ENCODE measurements at regions not wholly inside any gene's neighbourhood (a gene's known extent, or its start where the extent isn't known, plus 50 kb on each side); places are given as distances from the start of the nearest gene placed in this dataset.

DNA sequence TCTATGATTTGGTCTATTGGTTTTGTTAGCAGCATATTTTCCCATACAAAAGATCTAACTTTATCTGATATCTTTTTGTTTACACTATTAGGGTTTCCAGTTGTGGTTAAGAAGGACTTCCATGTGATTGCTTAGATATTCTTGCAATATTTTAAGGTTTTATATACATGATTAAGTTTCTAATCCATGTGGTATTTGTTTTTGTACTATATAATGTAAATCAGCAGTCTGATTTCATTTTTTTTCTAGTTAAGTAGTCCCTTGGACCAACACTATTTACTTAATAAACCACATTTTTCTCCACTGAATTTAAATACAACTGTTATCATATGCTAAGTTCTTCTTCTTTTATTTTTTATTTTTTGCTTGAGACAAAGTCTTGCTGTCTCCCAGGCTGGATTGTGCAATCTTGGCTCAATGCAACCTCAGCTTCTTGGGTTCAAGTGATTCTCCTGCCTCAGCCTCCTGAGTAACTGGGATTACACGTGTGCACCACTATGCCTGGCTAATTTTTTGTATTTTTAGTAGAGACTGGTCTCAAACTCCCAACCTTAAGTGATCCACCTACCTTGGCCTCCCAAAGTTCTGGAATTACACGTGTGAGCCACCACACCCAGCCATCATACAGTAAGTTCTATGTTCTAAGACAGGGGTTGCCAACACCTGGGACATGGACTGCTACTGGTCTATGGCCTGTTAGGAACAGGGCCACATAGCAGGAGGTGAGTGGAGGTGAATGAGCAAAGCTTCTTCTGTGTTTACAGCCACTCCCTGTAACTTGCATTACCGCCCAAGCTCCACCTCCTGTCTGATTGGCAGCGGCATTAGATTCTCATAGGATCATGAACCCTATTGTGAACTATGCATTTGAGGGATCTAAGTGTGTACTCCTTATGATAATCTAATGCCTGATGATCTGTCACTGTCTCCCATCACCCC lies 58.5 kb upstream of the RAB27B start:
- no peak for DNase-seq (ENCODE audit: low spot score)

DNA sequence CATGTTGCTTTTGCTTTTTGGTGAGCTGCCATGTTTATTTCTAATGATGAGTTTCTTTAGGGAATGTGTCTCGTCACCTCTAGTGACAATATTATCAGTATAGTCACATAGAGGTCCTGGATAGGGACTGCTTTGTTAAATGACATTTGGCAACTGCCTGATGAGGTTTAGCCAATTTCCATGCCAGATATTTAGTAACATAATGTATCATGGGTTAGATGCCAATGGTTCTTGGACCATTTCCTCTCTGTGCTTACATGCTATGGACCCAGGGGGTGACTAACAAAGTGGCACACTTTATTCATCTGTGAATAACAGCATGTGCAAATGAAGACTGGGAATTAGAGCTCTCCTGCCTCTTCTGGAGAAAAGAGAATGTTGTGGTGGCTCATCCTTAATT lies 56.2 kb upstream of the RAB27B start:
- no peak for DNase-seq (ENCODE audit: low spot score)

DNA sequence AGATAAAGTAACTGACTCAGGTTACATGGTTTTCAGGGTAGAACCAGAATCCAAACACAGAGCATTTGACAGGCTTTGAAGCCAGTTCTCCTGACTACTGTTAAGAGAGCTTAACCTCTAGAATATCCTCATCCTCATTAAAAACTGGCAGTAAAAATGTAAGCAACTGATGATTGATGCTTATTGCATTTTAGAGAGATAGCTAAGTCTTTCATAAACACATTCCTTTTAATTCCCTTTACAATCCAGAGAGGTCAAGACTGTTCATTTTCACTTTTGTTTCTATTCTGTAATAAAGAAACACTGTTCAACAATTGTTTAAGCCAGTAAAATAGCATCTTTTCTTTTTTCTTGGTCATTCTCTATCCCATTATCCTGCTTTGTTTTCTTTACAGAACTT lies 53.9 kb upstream of the RAB27B start:
- no peak for DNase-seq (ENCODE audit: low spot score)

DNA sequence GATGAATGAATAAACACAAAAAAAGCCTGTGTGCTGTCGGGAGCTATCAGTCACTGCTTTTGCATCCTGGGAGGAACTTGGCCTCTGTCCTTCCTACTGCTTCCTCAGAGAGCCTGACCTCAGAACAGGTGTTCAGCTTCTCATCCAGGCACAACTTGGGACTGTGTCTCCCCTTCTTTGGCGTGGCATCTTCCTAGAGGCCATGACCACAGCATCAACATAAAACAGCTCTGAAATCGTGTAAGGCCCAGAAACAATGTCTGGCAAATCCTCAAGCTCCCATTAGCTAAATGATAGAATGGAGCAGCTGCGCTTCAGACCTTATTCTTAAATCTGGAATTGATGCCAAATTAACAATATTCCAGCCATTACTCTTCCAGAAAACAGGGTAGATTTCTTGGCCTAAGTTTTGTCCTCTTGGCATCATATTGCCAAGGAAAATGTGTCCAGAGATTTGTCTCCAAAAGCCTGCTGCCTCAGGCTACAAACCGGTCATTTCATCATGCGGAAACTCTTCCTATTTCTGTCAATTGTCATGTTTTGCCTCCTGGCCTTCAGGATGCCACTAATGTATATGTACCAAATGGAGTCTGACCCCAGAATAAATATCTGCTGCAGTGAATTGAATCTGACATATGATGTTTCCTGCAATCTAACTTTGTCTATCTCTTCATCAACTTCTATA lies 53.2 kb upstream of the RAB27B start:
- no peak for DNase-seq (ENCODE audit: low spot score)

DNA sequence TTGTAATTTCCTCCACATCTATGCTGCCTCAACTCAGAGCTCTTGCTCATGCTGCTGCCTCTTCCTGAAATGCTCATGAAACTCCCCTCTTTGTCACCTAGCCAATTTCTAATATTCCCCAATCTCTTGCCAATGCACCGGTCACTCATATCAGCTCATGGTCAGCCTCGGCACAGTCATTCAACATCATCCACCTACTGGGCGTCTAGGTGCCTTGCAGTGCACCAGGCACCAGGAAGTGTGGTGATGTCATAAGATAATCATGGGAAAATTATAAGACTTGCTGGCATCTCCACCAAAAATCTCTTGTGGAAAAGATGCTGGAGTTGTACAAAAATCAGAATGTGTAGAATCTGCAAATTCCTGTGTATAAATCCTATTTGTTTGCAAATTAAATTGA lies 52.6 kb upstream of the RAB27B start:
- DNase-seq (ENCODE audit: low spot score) = peak; percentile 41

DNA sequence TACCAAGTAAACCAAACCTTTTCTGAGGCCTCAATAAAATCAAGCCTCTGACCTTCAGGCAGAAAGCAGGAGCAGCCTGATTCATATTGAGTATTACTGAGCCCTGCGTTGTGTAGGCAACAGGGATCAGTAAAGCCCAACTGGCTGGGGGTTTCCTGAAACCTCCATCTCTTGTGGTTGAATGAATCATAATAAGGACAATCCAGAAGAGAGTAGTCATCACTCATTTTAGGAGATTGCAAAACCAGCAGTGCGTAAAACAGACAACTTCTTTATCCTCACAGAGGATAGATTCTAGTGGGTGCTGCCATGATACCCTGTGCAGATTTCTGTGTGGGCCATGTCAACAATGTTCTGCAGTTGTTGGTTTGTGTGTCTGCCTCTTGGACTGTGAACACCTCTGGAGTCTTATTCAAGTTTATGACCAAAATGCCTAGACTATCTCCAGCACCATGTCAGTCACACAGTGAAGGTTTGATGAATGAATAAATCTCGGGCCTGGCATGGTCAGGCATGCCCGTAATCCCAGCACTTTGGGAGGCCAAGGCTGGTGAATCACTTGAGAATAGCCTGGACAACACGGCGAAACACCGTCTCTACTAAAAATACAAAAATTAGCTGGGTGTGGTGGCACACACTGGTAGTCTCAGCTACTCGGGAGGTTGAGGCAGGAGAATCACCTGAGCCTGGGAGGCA lies 51.8 kb upstream of the RAB27B start:
- DNase-seq (ENCODE audit: low spot score) = peak; percentile 81

DNA sequence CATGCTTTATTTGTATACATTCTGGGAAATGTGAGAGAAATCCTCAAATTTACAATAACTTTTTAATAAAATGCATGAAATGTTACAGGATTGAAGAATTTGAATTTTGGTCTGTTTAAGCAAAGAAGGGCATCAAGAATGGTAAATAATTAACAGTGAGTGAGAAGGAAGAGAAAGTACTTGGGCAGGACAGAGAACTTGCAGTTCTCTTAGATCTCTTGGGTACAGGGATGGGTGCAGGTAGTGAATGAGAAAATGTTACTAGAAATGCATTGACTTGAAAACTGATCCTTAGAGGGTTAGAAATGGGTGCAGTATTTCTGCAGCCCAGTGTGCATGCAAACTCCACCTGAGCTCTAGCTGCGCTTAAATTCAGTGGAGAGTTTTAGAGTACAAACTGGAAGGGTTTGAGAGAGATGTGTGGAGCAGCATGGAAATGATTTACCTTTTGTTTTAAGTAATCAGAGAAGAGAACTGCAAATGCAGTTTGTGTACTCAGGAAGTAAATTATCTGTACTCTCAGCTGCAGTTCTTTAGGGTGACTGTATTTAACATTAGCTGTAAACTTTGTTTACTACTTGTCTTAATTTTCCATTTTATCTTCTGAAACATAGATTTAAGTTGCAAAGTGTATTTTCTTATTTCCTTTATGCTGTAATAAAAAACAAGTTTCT lies 51.0 kb upstream of the RAB27B start:
- no peak for DNase-seq (ENCODE audit: low spot score)

DNA sequence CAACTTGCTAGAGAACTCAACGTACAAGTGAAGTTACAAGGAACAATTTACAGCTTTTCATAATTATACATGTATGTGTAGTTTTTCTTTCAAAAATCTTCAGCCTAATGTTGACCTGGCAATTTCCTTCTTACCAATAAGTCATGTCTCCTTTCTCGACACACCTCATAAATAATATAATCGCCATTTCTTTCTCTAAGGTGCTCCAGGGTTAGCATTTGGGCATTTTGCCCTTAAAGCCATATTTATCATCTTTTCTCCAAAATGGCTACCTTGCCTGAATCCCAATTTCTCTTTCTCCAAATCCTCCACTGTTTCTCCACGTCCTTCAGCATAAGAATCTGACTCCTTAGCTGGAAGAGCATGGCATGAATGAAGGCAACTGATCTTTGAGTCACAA lies 50.3 kb upstream of the RAB27B start:
- DNase-seq (ENCODE audit: low spot score) = no peak

Measured in AG08396 (cell line).